K562 (cell line): ENCODE measurements at regions not wholly inside any gene's neighbourhood (a gene's known extent, or its start where the extent isn't known, plus 50 kb on each side); places are given as distances from the start of the nearest gene placed in this dataset.

Source experiments
- ATAC-seq: fragments of 200-7000 bp; cut with Tn5 transposase; 3 replicates; pipeline ENCODE4 v1.9.1; 2020; ENCODE audit warnings: moderate library complexity
- BruUV-seq: library from RNA; stranded (reverse); fragments of 400-500 nt; replicated peaks from 2 replicates; lab custom pipeline; 2021; lab: Mats Ljungman, UMichigan
- CTCF ChIA-PET: fragments of 300-600 bp; formaldehyde crosslinking; extraction: SDS; loops from one replicate; lab custom pipeline; 2021; ENCODE audit warnings: low intra/inter-chr PET ratio; lab: Yijun Ruan, JAX
- POLR2A ChIA-PET: fragments of 300-600, 350-650 bp; sonication (Branson Sonifier 250); formaldehyde crosslinking; extraction: SDS; loops from one replicate; lab custom pipeline; 2021; ENCODE audit warnings: antibody characterized with exemption, inconsistent platforms; lab: Yijun Ruan, JAX
- DNase-seq, 4 experiments: peaks; one replicate each; pipeline versions ENCODE4 v3.0.0 to v3.0.0-alpha.2; 2011 to 2018; ENCODE audit warnings: low spot score in 3 of 4, mixed read lengths in 3 of 4; ENCODE audit errors: extremely low read depth in 1 of 4
- FAIRE-seq: peaks from 2 replicates; lab custom pipeline; 2011; peaks lifted over from hg19 to GRCh38; lab: Jason Lieb, UNC
- H2AFZ ChIP-seq: 2 replicates; pipeline ENCODE4 v1.6.0; 2011; ENCODE audit warnings: low read depth, low read length, control low read depth, inconsistent platforms
- H3K27ac ChIP-seq: fragments of 200-600 bp; 3 replicates; pipeline ENCODE4 v1.8.0; 2011; ENCODE audit warnings: low read depth, mild to moderate bottlenecking, control low read depth, inconsistent platforms, low read length, moderate library complexity, mixed read lengths; ENCODE audit errors: extremely low read depth
- H3K27me3 ChIP-seq, 2 experiments: fragments of 300-600 bp in 1 of 2; 2 replicates in 1 of 2; 3 replicates in 1 of 2; pipeline versions ENCODE4 v1.6.0 to v1.8.0; 2011; ENCODE audit warnings: inconsistent platforms in 2 of 2, low read length in 2 of 2, mild to moderate bottlenecking in 1 of 2, mixed read lengths in 1 of 2, moderate library complexity in 1 of 2; ENCODE audit not compliant: control insufficient read depth in 2 of 2, insufficient read depth in 2 of 2
- H3K36me3 ChIP-seq: fragments of 300-600 bp; 3 replicates; pipeline ENCODE4 v1.8.0; 2011; ENCODE audit warnings: mild to moderate bottlenecking, low read length, inconsistent platforms; ENCODE audit not compliant: control insufficient read depth, insufficient read depth
- H3K4me1 ChIP-seq, 2 experiments: fragments of 200-600 bp in 1 of 2; replicated peaks in 1 of 2; 2 replicates in 1 of 2; 3 replicates in 1 of 2; pipeline versions ENCODE4 v1.5.1 to v1.8.0; 2011; ENCODE audit warnings: inconsistent platforms in 2 of 2, low read length in 2 of 2, mild to moderate bottlenecking in 1 of 2, mixed read lengths in 1 of 2, moderate library complexity in 1 of 2; ENCODE audit not compliant: control insufficient read depth in 2 of 2, insufficient read depth in 2 of 2
- H3K4me2 ChIP-seq: 2 replicates; pipeline ENCODE4 v1.6.1; 2011; ENCODE audit warnings: low read length, control low read depth, inconsistent platforms, mixed read lengths; ENCODE audit not compliant: insufficient read depth
- H3K4me3 ChIP-seq: fragments of 200-600 bp; sonication (generic), shearing (Covaris generic); 2 replicates; pipeline ENCODE4 v1.5.1; 2016; ENCODE audit warnings: control low read depth, inconsistent platforms
- H3K79me2 ChIP-seq: fragments of 200-600 bp; 3 replicates; pipeline ENCODE4 v1.8.0; 2011; ENCODE audit warnings: low read length, inconsistent platforms; ENCODE audit not compliant: control insufficient read depth, insufficient read depth
- H3K9ac ChIP-seq, 2 experiments: 2 replicates each; pipeline versions ENCODE4 v1.6.0 to v1.6.1; 2011; ENCODE audit warnings: low read depth in 2 of 2, low read length in 2 of 2, control low read depth in 1 of 2, inconsistent platforms in 1 of 2, mild to moderate bottlenecking in 1 of 2, mixed read lengths in 1 of 2; ENCODE audit not compliant: insufficient read depth in 1 of 2
- H3K9me1 ChIP-seq: one replicate; pipeline ENCODE4 v1.6.0; 2011; ENCODE audit warnings: inconsistent platforms, mild to moderate bottlenecking, low read length, moderate library complexity; ENCODE audit not compliant: control insufficient read depth, insufficient read depth
- H3K9me3 ChIP-seq: replicated peaks from 2 replicates; pipeline ENCODE4 v1.5.1; 2011; ENCODE audit warnings: low read depth, low read length, inconsistent platforms; ENCODE audit not compliant: control insufficient read depth, insufficient read depth
- H4K20me1 ChIP-seq: replicated peaks from 2 replicates; pipeline ENCODE4 v1.6.1; 2011; ENCODE audit warnings: low read length, inconsistent platforms, mixed read lengths; ENCODE audit not compliant: control insufficient read depth, insufficient read depth
- BACH1 ChIP-seq: fragments of 200-800 bp; sonication (Bioruptor generic); IDR thresholded peaks from 2 replicates; pipeline ENCODE4 v1.6.1; 2016; ENCODE audit warnings: missing genetic modification characterization, missing compliant biosample characterization
- CCAR2 ChIP-seq: fragments of 200-400 bp; formaldehyde crosslinking; IDR thresholded peaks from 2 replicates; pipeline ENCODE4 v1.6.1; 2017; ENCODE audit warnings: mild to moderate bottlenecking, low read depth, low read length
- EWSR1 ChIP-seq: fragments of 450-650 bp; IDR thresholded peaks from 2 replicates; pipeline ENCODE4 v1.6.1; 2018; ENCODE audit warnings: borderline replicate concordance, mild to moderate bottlenecking, low read depth, moderate library complexity; ENCODE audit not compliant: partially characterized antibody
- GATAD2A ChIP-seq: fragments of 450-650 bp; IDR thresholded peaks from 2 replicates; pipeline ENCODE4 v1.6.1; 2017
- GATAD2B ChIP-seq: fragments of 450-650 bp; IDR thresholded peaks from 2 replicates; pipeline ENCODE4 v1.6.1; 2017; ENCODE audit warnings: mild to moderate bottlenecking, borderline replicate concordance
- KAT7 ChIP-seq: sonication (generic); formaldehyde crosslinking; IDR thresholded peaks from 2 replicates; pipeline ENCODE4 v1.8.0; 2022; ENCODE audit warnings: missing genetic modification reagents, mild to moderate bottlenecking, borderline replicate concordance
- NFATC3 ChIP-seq: fragments of 450-650 bp; IDR thresholded peaks from 2 replicates; pipeline ENCODE4 v1.6.1; 2017; ENCODE audit warnings: mild to moderate bottlenecking
- PPARD ChIP-seq: fragments of 250-450 bp; sonication (Bioruptor Pico); IDR thresholded peaks from 2 replicates; pipeline ENCODE4 v1.8.0; 2022; ENCODE audit warnings: inconsistent platforms, mild to moderate bottlenecking, moderate library complexity
- RBM17 ChIP-seq: fragments of 200-400 bp; formaldehyde crosslinking; IDR thresholded peaks from 2 replicates; pipeline ENCODE4 v1.6.1; 2017; ENCODE audit warnings: low read depth, mild to moderate bottlenecking, low read length, borderline replicate concordance
- SMAD4 ChIP-seq: fragments of 250-450 bp; sonication (Bioruptor Pico); conservative IDR thresholded peaks from 2 replicates; pipeline ENCODE4 v1.8.0; 2021; ENCODE audit warnings: inconsistent platforms, mild to moderate bottlenecking, moderate library complexity
- ZNF12 ChIP-seq: sonication (generic); formaldehyde crosslinking; IDR thresholded peaks from 2 replicates; pipeline ENCODE4 v1.4.0; 2020; ENCODE audit warnings: mild to moderate bottlenecking, missing genetic modification reagents
- ZNF134 ChIP-seq: fragments of 250-450 bp; sonication (Bioruptor Pico); conservative IDR thresholded peaks from 2 replicates; pipeline ENCODE4 v1.4.0; 2020
- ZNF24 ChIP-seq: fragments of 450-650 bp; IDR thresholded peaks from 2 replicates; pipeline ENCODE4 v1.6.1; 2016
- ZNF586 ChIP-seq: fragments of 450-650 bp; formaldehyde crosslinking; conservative IDR thresholded peaks from 2 replicates; pipeline ENCODE4 v1.4.0; 2020; ENCODE audit warnings: mild to moderate bottlenecking, moderate library complexity
- ZNF589 ChIP-seq: fragments of 200-800 bp; sonication (Bioruptor generic); IDR thresholded peaks from 2 replicates; pipeline ENCODE4 v1.6.1; 2016; ENCODE audit warnings: low read depth, missing genetic modification characterization, missing compliant biosample characterization
- WGBS: fragments of 100-300 bp; shearing (Covaris generic); methylation state at CpG from one replicate; pipeline ENCODE4 v1.1.6; 2016; ENCODE audit warnings: low coverage, mixed read lengths; ENCODE audit not compliant: insufficient coverage; ENCODE audit errors: missing lambda C conversion rate; 5-methylcytosine and 5-hydroxymethylcytosine counted together
- in situ Hi-C: fragments of 300-500 bp; cut with MboI; formaldehyde crosslinking; loops from 4 replicates; pipeline ENCODE4 v1.15.0; 2018; ENCODE audit warnings: inconsistent platforms, mixed read lengths
- intact Hi-C: fragments of 100-400 bp; cut with micrococcal nuclease; formaldehyde crosslinking; loops from 2 replicates; pipeline ENCODE4 v1.14.2; 2022

- Histone ChIP-seq H3K4me2 (no peak overlapping the region), H3K4me3 (no peak overlapping the region), H4K20me1 (no peaks in the 10 kb centered on the region; the same call in 1 of the 2 replicates), H3K27me3 (peaks cover 16 to 32% of the 10 kb centered on the region in 2 experiments), H3K9me3 (no peaks in the 10 kb centered on the region), H3K9ac (no peak overlapping the region), H3K36me3 (no peaks in the 10 kb centered on the region), H3K27ac (no peak overlapping the region), H3K9me1 (no peaks in the 10 kb centered on the region), H3K4me1 (no peaks in the 10 kb centered on the region; a peak in 1 of 5 replicates), H2AFZ (no peak overlapping the region), H3K79me2 (no peaks in the 10 kb centered on the region)
- WGBS: 0% methylated on average over 13 of the region's 13 CpGs
- FAIRE-seq: no peak
- in situ Hi-C loops: no loop called here
- no TSS peak for BruUV-seq
- no peak for DNase-seq
- intact Hi-C loops: no loop called here
- peak; percentile 67 for ATAC-seq
- no peak for TF ChIP-seq EWSR1
- TF ChIP-seq SMAD4 (CRISPR knock-in tag): no peak
- no peak for TF ChIP-seq RBM17
- TF ChIP-seq ZNF586 (CRISPR knock-in tag): no peak
- no peak for TF ChIP-seq NFATC3
- no peak for TF ChIP-seq GATAD2B
- no peak for TF ChIP-seq GATAD2A
- TF ChIP-seq KAT7 (CRISPR knock-in tag): no peak
- TF ChIP-seq ZNF134: no peak
- TF ChIP-seq ZNF12: no peak
- no peak for TF ChIP-seq CCAR2
- no peak for TF ChIP-seq PPARD (CRISPR knock-in tag)
- no peak for TF ChIP-seq ZNF24
- TF ChIP-seq BACH1 (tag): no peak
- TF ChIP-seq ZNF589 (CRISPR knock-in tag): no peak
- POLR2A ChIA-PET: interaction anchor here (0.6 kb wide), 2 partner anchors 16 to 1077 kb away, joined by 3 to 4 read pairs; no protein-coding TSS in a partner anchor
- CTCF ChIA-PET: no interaction called here
These were observed 229.7 kb downstream of the ICE1 start for GRCh38 chr5:5652181-5652580.
